ENCODE measurements at regions not wholly inside any gene's neighbourhood (a gene's known extent, or its start where the extent isn't known, plus 50 kb on each side); places are given as distances from the start of the nearest gene placed in this dataset.

- Histone ChIP-seq H3K4me1 (no peaks in the 10 kb centered on the region), H3K4me3 (no peak overlapping the region), H3K36me3 (no peaks in the 10 kb centered on the region), H3K27me3 (no peaks in the 10 kb centered on the region), H3K9me3 (no peaks in the 10 kb centered on the region), H3K27ac (no peak overlapping the region)
- TF ChIP-seq EP300 (IDR thresholded peaks at IDR 0.05) (no peak), POLR2A (IDR thresholded peaks at IDR 0.05) (no peak), POLR2AphosphoS5 (IDR thresholded peaks at IDR 0.05) (no peak)
- TF ChIP-seq, protein P1, sequence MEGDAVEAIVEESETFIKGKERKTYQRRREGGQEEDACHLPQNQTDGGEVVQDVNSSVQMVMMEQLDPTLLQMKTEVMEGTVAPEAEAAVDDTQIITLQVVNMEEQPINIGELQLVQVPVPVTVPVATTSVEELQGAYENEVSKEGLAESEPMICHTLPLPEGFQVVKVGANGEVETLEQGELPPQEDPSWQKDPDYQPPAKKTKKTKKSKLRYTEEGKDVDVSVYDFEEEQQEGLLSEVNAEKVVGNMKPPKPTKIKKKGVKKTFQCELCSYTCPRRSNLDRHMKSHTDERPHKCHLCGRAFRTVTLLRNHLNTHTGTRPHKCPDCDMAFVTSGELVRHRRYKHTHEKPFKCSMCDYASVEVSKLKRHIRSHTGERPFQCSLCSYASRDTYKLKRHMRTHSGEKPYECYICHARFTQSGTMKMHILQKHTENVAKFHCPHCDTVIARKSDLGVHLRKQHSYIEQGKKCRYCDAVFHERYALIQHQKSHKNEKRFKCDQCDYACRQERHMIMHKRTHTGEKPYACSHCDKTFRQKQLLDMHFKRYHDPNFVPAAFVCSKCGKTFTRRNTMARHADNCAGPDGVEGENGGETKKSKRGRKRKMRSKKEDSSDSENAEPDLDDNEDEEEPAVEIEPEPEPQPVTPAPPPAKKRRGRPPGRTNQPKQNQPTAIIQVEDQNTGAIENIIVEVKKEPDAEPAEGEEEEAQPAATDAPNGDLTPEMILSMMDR (IDR thresholded peaks at IDR 0.05) = no peak
- intact Hi-C loops (cut with DNase I) = no loop called here
- no peak for DNase-seq
- 43 to 84% methylated on average over 1 of the region's 1 CpG for WGBS, 2 donors
These were observed 349.5 kb downstream of the DRD1 start for GRCh38 chr5:175094461-175094860.

DNA sequence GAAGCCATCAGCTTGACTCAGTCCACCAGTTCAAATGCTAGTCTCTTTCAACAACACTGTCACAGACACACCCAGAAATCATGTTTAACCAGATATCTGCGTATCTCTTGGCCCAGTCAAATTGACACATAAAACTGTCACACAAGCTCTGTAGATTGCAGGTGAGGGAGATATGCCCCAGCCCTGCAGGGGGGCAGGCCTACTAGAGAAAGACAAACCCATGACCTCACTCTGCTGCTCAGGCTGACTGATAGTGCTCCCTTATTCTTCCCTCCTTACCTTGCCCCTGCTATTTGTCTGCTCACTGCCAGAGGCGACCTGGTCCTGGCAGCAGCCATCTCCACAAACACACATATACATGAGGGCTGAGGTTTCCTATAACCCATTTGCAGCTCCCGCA is 351.3 kb downstream of the DRD1 start:
- Histone ChIP-seq H3K27me3 (no peaks in the 10 kb centered on the region), H3K9me3 (no peaks in the 10 kb centered on the region), H3K36me3 (no peaks in the 10 kb centered on the region), H3K4me3 (no peak overlapping the region), H3K4me1 (no peaks in the 10 kb centered on the region), H3K27ac (no peak overlapping the region)
- DNase-seq = no peak
- TF ChIP-seq, protein P1 (IDR thresholded peaks at IDR 0.05) = no peak
- no peak for TF ChIP-seq EP300 (IDR thresholded peaks at IDR 0.05)
- no peak for TF ChIP-seq POLR2AphosphoS5 (IDR thresholded peaks at IDR 0.05)
- no peak for TF ChIP-seq POLR2A (IDR thresholded peaks at IDR 0.05)
- 20 to 58% methylated on average over 3 of the region's 3 CpGs for WGBS, 2 donors
- intact Hi-C loops (cut with DNase I) = no loop called here

- H3K27me3 ChIP-seq = no peaks in the 10 kb centered on the region
These were observed 355.0 kb downstream of the DRD1 start for GRCh38 chr5:175088963-175089362.

DNA sequence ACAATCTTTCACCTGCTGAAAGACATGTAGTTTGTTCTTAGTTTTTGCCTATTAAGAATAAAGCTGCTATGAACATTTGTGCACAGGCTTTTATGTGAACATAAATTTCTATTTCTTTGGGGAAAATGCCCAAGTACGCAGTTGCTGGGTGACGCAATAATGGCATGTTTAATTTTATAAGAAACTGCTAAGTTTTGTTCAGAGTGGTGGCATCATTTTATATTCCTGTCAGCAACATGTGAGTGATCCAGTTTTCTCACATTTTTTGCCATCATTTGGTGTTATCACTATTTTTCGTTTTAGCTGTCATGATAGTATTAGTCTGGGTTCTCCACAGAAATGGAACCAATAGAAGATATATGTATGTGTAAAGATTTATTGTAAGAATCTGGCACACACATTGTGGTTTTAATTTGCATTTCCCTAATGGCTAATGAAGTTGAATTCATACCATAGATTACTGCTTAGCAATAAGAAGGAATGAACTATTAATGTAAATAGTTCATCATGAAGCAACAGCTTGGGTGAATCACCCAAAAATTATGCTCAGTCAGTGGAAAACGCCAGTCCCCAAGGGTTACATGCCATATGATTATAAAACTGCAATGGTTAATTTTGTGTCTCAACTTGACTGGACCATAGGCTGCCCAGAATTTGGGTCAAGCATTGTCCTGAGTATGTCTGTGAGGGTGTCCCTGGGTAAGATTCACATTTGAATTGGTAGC is 358.6 kb downstream of the MSX2 start:
- Histone ChIP-seq H3K27ac (no peak overlapping the region), H3K4me3 (no peak overlapping the region), H3K4me1 (no peaks in the 10 kb centered on the region), H3K27me3 (no peaks in the 10 kb centered on the region), H3K36me3 (no peaks in the 10 kb centered on the region), H3K9me3 (no peaks in the 10 kb centered on the region)
- no peak for DNase-seq
- no peak for TF ChIP-seq POLR2A (IDR thresholded peaks at IDR 0.05)
- no peak for TF ChIP-seq POLR2AphosphoS5 (IDR thresholded peaks at IDR 0.05)
- no peak for TF ChIP-seq EP300 (IDR thresholded peaks at IDR 0.05)
- TF ChIP-seq, protein P1 (IDR thresholded peaks at IDR 0.05) = no peak
- WGBS, 2 donors = 75 to 86% methylated on average over 4 of the region's 4 CpGs
- intact Hi-C loops (cut with DNase I) = no loop called here

More at GRCh38 chr5:175088963-175089362, 355.0 kb downstream of the DRD1 start:
- no peaks in the 10 kb centered on the region for H3K4me1 ChIP-seq
- TF ChIP-seq POLR2A (IDR thresholded peaks at IDR 0.05) (no peak), EP300 (IDR thresholded peaks at IDR 0.05) (no peak), POLR2AphosphoS5 (IDR thresholded peaks at IDR 0.05) (no peak)
- TF ChIP-seq, protein P1 (IDR thresholded peaks at IDR 0.05) = no peak
- H3K27ac ChIP-seq = no peak overlapping the region
- no peaks in the 10 kb centered on the region for H3K9me3 ChIP-seq
- no peak overlapping the region for H3K4me3 ChIP-seq
- DNase-seq = no peak
- no peaks in the 10 kb centered on the region for H3K36me3 ChIP-seq
- intact Hi-C loops (cut with DNase I) = no loop called here
- 56 to 84% methylated on average over 6 of the region's 6 CpGs for WGBS, 2 donors

DNA sequence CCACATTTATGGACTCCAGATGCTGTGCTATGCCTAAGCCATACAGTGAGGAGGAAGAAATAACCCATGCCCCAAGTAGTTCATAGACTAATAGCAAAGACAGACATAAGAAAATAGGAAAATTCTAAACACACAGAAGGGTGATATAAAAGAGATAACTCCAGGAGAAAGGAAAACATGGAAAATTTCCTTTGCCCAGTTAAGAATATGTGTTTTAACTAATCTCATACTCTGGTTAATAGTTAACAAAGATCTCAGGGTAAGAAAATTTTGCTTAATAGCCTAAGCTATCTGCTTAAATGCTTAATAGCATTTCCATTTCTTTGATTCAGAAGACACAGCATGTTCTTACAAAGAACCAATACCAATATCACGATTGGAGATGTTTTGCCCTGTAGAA is 358.0 kb downstream of the MSX2 start:
- no peaks in the 10 kb centered on the region for H3K9me3 ChIP-seq
- intact Hi-C loops (cut with DNase I) = no loop called here
- H3K4me3 ChIP-seq = no peak overlapping the region
- no peak for TF ChIP-seq EP300 (IDR thresholded peaks at IDR 0.05)
- TF ChIP-seq POLR2A (IDR thresholded peaks at IDR 0.05) = no peak
- no peak for TF ChIP-seq POLR2AphosphoS5 (IDR thresholded peaks at IDR 0.05)
- TF ChIP-seq, protein P1 (IDR thresholded peaks at IDR 0.05) = no peak
- 56 to 67% methylated on average over 1 of the region's 1 CpG for WGBS, 2 donors
- H3K27me3 ChIP-seq = no peaks in the 10 kb centered on the region
- no peaks in the 10 kb centered on the region for H3K36me3 ChIP-seq
- DNase-seq = no peak
- no peak overlapping the region for H3K27ac ChIP-seq
- H3K4me1 ChIP-seq = no peaks in the 10 kb centered on the region

Data from sigmoid colon (tissue), 6 donors.